ENCODE measurements at regions not wholly inside any gene's neighbourhood (a gene's known extent, or its start where the extent isn't known, plus 50 kb on each side); places are given as distances from the start of the nearest gene placed in this dataset.

DNA sequence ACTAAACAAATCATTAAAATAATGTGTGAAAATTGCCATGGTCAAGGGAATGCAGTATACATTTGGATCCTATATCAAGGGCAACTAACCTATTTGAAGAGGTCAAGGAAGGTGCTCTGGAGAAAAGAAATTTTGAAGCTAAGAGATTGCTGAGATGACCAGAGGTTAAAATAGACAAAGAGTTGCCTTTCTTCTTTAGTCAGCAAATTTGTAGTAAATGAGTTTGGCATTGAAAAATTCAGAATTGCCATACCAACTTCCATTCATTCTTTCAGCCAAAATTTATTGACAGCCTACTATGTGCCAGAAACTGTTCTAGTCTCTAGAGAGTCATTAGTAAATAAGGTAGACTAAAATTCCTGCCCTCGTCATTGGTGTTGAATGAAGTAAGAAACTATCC lies 396.2 kb downstream of the BCL11A start:
- WGBS = 84% methylated on average over 1 of the region's 1 CpG
- Histone ChIP-seq H3K4me3 (no peak overlapping the region), H3K27ac (no peak overlapping the region), H3K4me1 (no peaks in the 10 kb centered on the region), H3K36me3 (no peaks in the 10 kb centered on the region), H3K27me3 (no peaks in the 10 kb centered on the region), H3K9me3 (no peaks in the 10 kb centered on the region)
- no peak for TF ChIP-seq EP300 (IDR thresholded peaks at IDR 0.05)
- no peak for TF ChIP-seq POLR2AphosphoS5 (IDR thresholded peaks at IDR 0.05)
- TF ChIP-seq POLR2A (IDR thresholded peaks at IDR 0.05) = no peak
- TF ChIP-seq, protein P1, sequence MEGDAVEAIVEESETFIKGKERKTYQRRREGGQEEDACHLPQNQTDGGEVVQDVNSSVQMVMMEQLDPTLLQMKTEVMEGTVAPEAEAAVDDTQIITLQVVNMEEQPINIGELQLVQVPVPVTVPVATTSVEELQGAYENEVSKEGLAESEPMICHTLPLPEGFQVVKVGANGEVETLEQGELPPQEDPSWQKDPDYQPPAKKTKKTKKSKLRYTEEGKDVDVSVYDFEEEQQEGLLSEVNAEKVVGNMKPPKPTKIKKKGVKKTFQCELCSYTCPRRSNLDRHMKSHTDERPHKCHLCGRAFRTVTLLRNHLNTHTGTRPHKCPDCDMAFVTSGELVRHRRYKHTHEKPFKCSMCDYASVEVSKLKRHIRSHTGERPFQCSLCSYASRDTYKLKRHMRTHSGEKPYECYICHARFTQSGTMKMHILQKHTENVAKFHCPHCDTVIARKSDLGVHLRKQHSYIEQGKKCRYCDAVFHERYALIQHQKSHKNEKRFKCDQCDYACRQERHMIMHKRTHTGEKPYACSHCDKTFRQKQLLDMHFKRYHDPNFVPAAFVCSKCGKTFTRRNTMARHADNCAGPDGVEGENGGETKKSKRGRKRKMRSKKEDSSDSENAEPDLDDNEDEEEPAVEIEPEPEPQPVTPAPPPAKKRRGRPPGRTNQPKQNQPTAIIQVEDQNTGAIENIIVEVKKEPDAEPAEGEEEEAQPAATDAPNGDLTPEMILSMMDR (IDR thresholded peaks at IDR 0.05) = no peak
- no peak for DNase-seq (ENCODE audit: low spot score in 2 of 2)

DNA sequence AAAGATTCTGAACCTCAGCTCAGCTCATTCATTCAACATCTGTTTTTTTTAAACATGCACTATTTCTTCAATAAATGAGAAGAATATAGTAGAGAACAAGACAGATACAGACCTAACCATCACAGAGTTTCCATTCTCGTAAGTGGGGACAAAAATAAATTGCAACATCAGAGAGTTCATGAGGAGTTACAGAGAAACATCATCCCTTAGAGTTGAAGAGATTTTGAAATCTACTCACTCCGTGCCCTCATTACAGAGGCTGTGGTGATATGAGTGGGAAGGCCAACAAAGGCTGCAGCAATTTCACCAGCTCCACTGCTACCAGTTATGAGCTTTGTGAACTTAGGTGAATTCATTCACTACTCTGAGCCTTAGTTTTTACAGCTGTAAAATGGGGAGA lies 399.3 kb downstream of the BCL11A start:
- Histone ChIP-seq H3K4me3 (no peak overlapping the region), H3K9me3 (no peaks in the 10 kb centered on the region), H3K36me3 (no peaks in the 10 kb centered on the region), H3K4me1 (no peaks in the 10 kb centered on the region), H3K27me3 (no peaks in the 10 kb centered on the region), H3K27ac (no peak overlapping the region)
- no peak for TF ChIP-seq POLR2A (IDR thresholded peaks at IDR 0.05)
- TF ChIP-seq, protein P1 (IDR thresholded peaks at IDR 0.05) = no peak
- TF ChIP-seq POLR2AphosphoS5 (IDR thresholded peaks at IDR 0.05) = no peak
- TF ChIP-seq EP300 (IDR thresholded peaks at IDR 0.05) = no peak
- 76% methylated on average over 2 of the region's 2 CpGs for WGBS
- no peak for DNase-seq (ENCODE audit: low spot score in 2 of 2)

DNA sequence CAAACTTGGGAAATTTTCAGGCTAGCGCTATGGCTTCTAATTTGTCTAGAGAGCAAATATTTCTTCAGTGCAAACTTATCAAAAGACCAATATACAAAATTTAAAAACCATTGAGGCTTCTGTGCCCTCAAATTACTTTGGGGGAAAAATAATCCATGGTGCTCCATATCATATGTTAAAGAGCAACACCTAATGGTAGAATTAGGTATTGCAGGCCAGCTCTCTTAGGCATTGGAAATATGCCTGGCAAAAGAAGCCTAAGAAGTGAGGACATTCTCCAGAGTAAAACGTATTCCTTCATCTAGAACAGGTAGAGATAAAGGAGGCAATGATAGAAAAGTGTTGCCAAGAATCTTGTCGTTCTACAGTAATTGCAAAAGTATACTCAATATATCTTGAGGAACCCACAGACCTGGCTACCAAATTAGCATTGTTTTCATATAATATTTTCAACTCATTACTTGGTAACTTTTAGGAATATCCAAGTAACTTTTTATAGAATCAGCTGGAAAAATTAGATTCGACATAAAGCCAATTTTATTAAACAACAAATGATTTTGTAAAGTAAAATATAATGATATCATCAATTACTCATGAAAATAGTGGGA lies 401.1 kb downstream of the BCL11A start:
- no peaks in the 10 kb centered on the region for H3K36me3 ChIP-seq
- no peak for DNase-seq (ENCODE audit: low spot score in 2 of 2)
- H3K9me3 ChIP-seq = no peaks in the 10 kb centered on the region
- TF ChIP-seq POLR2A (IDR thresholded peaks at IDR 0.05) (no peak), POLR2AphosphoS5 (IDR thresholded peaks at IDR 0.05) (no peak), EP300 (IDR thresholded peaks at IDR 0.05) (no peak)
- TF ChIP-seq, protein P1 (IDR thresholded peaks at IDR 0.05) = no peak
- no peaks in the 10 kb centered on the region for H3K4me1 ChIP-seq
- H3K4me3 ChIP-seq = no peak overlapping the region
- WGBS = 81% methylated on average over 4 of the region's 4 CpGs
- no peak overlapping the region for H3K27ac ChIP-seq
- no peaks in the 10 kb centered on the region for H3K27me3 ChIP-seq

DNA sequence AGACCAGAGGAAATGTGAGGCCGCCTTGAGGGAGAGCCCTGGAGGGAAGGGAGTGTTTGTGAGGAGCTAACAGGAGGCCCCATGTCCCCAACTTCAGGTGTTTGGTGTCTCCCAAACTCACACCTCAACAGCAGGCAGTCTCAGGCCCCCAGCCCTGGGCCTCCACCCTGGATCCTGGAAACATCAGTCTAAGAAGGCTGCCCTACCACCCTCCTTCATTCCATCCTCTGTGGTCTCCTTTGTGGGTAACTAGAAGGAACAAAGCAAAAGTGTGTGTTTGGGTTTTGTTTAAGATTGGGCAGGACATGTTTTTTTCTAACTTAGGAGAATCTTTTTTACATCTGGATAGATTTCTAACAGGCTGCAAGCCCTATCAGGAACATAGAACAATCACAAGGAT lies 404.3 kb downstream of the BCL11A start:
- Histone ChIP-seq H3K36me3 (no peaks in the 10 kb centered on the region), H3K27ac (no peak overlapping the region), H3K27me3 (no peaks in the 10 kb centered on the region), H3K4me3 (no peak overlapping the region), H3K4me1 (no peaks in the 10 kb centered on the region), H3K9me3 (no peaks in the 10 kb centered on the region)
- TF ChIP-seq POLR2A (IDR thresholded peaks at IDR 0.05) = no peak
- TF ChIP-seq, protein P1 (IDR thresholded peaks at IDR 0.05) = no peak
- TF ChIP-seq POLR2AphosphoS5 (IDR thresholded peaks at IDR 0.05) = no peak
- TF ChIP-seq EP300 (IDR thresholded peaks at IDR 0.05) = no peak
- DNase-seq (ENCODE audit: low spot score in 2 of 2) = no peak
- 56% methylated on average over 1 of the region's 1 CpG for WGBS

DNA sequence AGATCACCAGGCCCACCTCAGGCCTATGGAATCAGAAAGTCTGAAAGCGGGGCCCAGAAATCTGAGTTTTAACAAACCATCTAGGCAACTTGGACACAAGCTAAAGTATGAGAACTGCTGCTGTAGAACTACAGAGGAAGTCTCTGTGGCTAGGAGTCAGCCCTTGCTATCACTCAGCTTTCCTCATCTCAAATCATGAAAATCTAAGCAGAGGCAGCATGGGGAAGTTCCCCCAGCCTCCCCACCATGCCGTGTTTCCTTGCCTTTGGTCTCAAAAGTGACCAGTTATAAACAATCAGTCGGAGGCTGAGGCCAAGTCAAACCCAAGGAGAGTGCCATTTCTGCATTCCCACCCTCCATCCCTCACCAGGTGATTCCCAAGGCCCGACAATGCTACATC lies 404.7 kb downstream of the BCL11A start:
- TF ChIP-seq EP300 (IDR thresholded peaks at IDR 0.05) = no peak
- TF ChIP-seq, protein P1 (IDR thresholded peaks at IDR 0.05) = no peak
- no peak for TF ChIP-seq POLR2AphosphoS5 (IDR thresholded peaks at IDR 0.05)
- TF ChIP-seq POLR2A (IDR thresholded peaks at IDR 0.05) = no peak
- no peak for DNase-seq (ENCODE audit: low spot score in 2 of 2)
- WGBS = 70% methylated on average over 4 of the region's 4 CpGs
- Histone ChIP-seq H3K9me3 (no peaks in the 10 kb centered on the region), H3K36me3 (no peaks in the 10 kb centered on the region), H3K4me3 (no peak overlapping the region), H3K27ac (no peak overlapping the region), H3K4me1 (no peaks in the 10 kb centered on the region), H3K27me3 (no peaks in the 10 kb centered on the region)
